Hepatocyte (in vitro differentiated cells): ENCODE measurements at regions not wholly inside any gene's neighbourhood (a gene's known extent, or its start where the extent isn't known, plus 50 kb on each side); places are given as distances from the start of the nearest gene placed in this dataset.

ENCODE experiments used
- CTCF ChIP-seq: fragments of 200-600 bp; sonication (generic); IDR thresholded peaks from 2 replicates; pipeline ENCODE4 v1.5.1; 2016; ENCODE audit warnings: antibody characterized with exemption, mild to moderate bottlenecking; ENCODE audit not compliant: poor library complexity
- EZH2phosphoT487 ChIP-seq: fragments of 200-600 bp; sonication (generic); IDR thresholded peaks from one replicate; pipeline ENCODE4 v1.6.1; 2018; ENCODE audit warnings: antibody characterized with exemption, mild to moderate bottlenecking, low read depth, moderate library complexity; ENCODE audit not compliant: unreplicated experiment, severe bottlenecking

GRCh38 chr15:69795601-69796000, 302.1 kb downstream of the TLE3 start:
- TF ChIP-seq CTCF (no peak), EZH2phosphoT487 (no peak)
